ENCODE measurements at regions not wholly inside any gene's neighbourhood (a gene's known extent, or its start where the extent isn't known, plus 50 kb on each side); places are given as distances from the start of the nearest gene placed in this dataset.
A peak's percentile ranks its signal among the peaks of the same experiment; 100 is the strongest.

GRCh38 chr6:168147205-168147738 is 68.3 kb upstream of the FRMD1 start:
- no peak for TF ChIP-seq JUND (IDR thresholded peaks at IDR 0.05; ENCODE audit: low read depth)
- in situ Hi-C loops (cut with HindIII; ENCODE audit: low pct_unique_long_range_greater_than_20kb, low sequenced_read_pairs) = no loop called here
- no peak for DNase-seq (ENCODE audit: low read depth in 1 of 2, low spot score in 1 of 2)

DNA sequence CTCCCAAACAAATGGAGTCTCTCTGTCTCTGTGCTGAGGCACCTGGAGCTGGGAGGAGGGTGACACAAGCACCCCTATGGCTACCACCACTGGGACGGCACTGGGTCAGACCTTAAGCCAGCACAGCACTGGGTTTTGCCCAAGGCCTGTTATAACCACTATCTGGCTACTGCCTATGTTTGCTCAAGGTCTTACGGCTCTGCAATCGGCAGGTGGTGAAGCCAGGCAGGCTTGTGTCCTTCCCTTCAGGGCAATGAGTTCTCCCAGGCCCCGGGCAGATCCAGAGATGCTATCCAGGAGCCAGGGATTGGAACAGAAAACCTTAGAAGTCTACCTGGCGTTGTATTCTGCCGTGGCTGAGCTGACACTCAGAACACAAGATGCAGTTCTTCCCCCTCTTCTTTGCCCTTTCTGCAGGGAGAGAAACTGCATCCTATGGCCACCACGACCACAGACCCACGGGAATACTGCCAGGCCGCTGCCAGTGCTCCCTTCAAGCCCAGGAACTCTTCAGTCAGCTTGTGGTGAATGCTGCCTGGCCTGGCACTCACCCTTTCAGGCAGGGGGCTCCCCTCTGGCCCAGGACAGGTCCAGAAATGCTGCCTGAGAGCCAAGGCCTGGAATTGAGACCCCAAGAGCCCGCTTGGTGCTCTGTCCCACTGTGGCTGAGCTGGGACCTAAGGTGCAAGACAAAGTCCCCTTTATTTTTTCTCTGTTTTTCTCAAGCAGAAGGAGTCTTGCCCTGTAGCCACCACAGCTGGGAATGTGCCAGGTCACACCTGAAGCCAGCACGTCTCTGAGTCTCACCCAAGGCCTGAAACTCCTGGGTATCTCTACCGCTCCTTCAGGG is 67.0 kb upstream of the FRMD1 start:
- DNase-seq (ENCODE audit: low read depth in 1 of 2, low spot score in 1 of 2) = no peak
- in situ Hi-C loops (cut with HindIII; ENCODE audit: low pct_unique_long_range_greater_than_20kb, low sequenced_read_pairs) = no loop called here
- no peak for TF ChIP-seq JUND (IDR thresholded peaks at IDR 0.05; ENCODE audit: low read depth)

DNA sequence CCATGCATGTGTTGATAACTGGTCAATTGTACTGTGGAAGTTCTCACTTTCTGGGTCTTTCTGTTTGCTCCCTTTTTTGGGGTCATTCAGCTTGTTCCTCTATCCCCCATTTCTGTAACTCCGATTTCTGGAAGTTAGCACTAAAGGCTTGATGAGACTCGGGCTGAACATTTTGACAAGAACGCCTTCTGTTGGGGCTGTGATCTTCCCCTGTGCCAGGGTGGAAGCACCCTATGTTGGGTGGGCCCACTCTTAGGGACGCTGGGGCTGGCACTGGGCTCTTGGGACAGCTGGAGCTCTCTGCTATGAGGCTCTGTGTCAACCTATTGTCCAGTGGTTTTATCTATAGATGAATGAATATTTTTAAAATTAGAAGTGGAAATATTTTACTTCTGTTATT is 60.1 kb upstream of the FRMD1 start:
- no peak for DNase-seq (ENCODE audit: low read depth in 1 of 2, low spot score in 1 of 2)
- TF ChIP-seq JUND (IDR thresholded peaks at IDR 0.05; ENCODE audit: low read depth) = no peak
- in situ Hi-C loops (cut with HindIII; ENCODE audit: low pct_unique_long_range_greater_than_20kb, low sequenced_read_pairs) = no loop called here

DNA sequence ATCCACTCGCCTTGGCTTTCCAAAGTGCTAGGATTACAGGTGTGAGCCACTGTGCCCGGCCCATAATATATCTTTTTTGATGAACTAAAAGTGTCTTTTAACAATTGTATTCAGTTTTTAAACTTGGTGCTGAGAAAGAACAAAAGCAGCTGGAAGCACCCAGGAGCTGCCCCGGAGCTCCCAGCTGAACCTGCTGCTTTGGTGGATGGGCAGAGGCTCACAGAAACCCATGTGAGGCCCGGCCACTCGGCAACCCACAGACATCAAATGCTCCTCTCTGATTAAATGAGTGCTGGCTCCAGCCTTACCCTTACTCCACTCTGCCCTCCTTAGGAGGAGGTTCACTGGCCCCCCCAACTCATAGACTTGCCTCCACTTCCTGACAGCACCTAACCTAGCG is 59.4 kb upstream of the FRMD1 start:
- TF ChIP-seq JUND (IDR thresholded peaks at IDR 0.05; ENCODE audit: low read depth) = no peak

GRCh38 chr6:168137024-168137423 is 58.0 kb upstream of the FRMD1 start:
- in situ Hi-C loops (cut with HindIII; ENCODE audit: low pct_unique_long_range_greater_than_20kb, low sequenced_read_pairs) = no loop called here
- DNase-seq (ENCODE audit: low read depth in 1 of 2, low spot score in 1 of 2) = no peak
- no peak for TF ChIP-seq JUND (IDR thresholded peaks at IDR 0.05; ENCODE audit: low read depth)

More for the DNA sequence above, 59.4 kb upstream of the FRMD1 start:
- no peak for DNase-seq (ENCODE audit: low read depth in 1 of 2, low spot score in 1 of 2)
- in situ Hi-C loops (cut with HindIII; ENCODE audit: low pct_unique_long_range_greater_than_20kb, low sequenced_read_pairs) = no loop called here

- DNase-seq (ENCODE audit: low read depth in 1 of 2, low spot score in 1 of 2) = no peak
- in situ Hi-C loops (cut with HindIII; ENCODE audit: low pct_unique_long_range_greater_than_20kb, low sequenced_read_pairs) = no loop called here
- no peak for TF ChIP-seq JUND (IDR thresholded peaks at IDR 0.05; ENCODE audit: low read depth)
Measured at GRCh38 chr6:168136622-168137021, 57.6 kb upstream of the FRMD1 start.

DNA sequence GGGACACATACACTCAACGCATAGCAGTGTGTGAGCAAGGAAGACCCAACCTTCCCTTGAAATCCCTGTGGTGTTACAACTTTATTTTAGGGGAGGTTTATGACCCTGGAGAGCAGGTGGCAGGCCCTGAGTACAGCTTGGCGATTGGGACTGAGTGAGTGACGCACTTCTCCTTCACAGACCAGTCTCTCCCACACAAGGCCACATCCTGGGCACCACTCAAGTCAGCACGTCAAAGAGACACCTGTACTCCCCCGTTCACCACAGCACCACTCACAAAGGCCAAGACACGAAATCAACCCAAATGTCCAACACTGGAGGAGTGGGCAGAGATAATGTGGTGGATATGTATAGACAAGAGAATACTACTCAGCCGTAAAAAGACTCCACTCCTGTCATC is 57.0 kb upstream of the FRMD1 start:
- in situ Hi-C loops (cut with HindIII; ENCODE audit: low pct_unique_long_range_greater_than_20kb, low sequenced_read_pairs) = no loop called here
- TF ChIP-seq JUND (IDR thresholded peaks at IDR 0.05; ENCODE audit: low read depth) = no peak
- DNase-seq (ENCODE audit: low read depth in 1 of 2, low spot score in 1 of 2) = no peak

DNA sequence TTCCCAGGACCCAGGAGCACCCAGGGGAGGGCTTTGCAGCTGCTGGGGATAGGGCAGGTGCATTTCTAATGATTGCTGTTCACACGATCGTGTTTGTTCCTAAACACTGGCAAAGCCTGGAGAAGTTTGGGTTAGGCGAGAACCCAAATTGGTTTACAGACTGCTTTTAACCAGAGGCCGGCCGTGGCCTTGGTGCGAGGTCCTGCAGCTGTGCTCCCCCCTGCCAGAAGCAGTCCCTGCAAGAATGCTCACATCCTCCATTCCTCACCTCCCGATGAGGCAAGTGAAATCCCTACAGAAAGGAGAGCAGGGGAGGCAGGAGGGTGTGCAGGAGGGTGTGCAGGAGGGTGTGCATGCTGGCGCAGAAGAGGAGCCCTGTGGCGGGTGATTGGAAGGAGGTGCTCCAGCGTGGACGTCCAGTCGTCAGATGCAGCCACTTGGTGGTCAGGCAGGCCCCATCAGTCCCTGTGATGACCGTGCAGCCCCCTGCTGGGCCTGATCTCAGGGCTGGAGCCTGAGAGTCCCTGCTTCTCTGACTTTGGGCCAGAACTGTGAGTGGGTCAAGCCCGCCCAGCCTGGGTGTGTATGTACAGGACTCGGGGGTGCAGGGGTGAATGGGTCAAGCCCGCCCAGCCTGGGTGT is 55.7 kb upstream of the FRMD1 start:
- no peak for TF ChIP-seq JUND (IDR thresholded peaks at IDR 0.05; ENCODE audit: low read depth)
- DNase-seq (ENCODE audit: low read depth in 1 of 2, low spot score in 1 of 2) = no peak
- in situ Hi-C loops (cut with HindIII; ENCODE audit: low pct_unique_long_range_greater_than_20kb, low sequenced_read_pairs) = no loop called here

DNA sequence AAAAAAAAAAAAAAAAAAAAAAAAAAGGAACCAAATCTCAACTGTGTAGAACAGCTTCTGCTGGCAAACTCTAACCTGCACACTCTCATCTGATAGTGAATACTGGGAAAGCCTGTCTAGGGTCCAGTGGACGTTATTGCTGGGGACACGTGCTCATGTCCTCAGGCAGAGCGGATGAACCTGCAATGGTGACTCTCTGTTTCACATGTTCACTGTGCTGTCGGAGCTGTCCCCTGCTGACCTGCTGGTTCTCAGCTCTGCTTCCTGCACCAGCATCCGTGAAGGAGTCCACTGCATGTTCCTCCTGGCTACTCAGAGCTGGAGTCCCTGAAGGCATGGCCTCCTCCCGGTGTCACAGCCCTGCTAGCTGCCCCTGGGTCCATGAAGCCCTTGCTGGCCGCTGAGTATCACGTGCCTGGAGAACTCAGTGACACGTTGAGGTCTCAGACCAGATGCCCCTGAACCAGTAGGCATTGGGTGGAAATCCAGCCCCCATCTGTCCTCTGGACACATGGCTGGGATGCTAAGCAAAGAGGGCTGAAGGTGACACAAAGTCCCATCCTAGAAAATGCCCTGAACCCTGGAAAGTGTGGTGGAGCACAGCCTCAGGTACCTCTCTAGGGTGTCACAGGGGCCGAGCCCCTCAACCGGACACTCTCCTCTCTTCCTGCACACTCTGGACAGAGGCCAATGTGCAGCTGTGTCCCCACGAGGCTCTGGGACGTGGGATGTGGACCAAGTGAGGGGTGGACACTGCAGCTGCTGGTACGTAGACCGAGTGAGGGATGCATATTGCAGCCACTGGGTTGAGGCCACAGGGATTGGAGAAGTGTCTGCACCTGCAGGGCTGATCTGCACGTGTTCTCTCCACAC is 54.9 kb upstream of the FRMD1 start:
- no peak for DNase-seq (ENCODE audit: low read depth in 1 of 2, low spot score in 1 of 2)
- no peak for TF ChIP-seq JUND (IDR thresholded peaks at IDR 0.05; ENCODE audit: low read depth)
- in situ Hi-C loops (cut with HindIII; ENCODE audit: low pct_unique_long_range_greater_than_20kb, low sequenced_read_pairs) = no loop called here

GRCh38 chr6:168133168-168133561 is 54.2 kb upstream of the FRMD1 start:
- DNase-seq (ENCODE audit: low read depth in 1 of 2, low spot score in 1 of 2) = no peak
- no peak for TF ChIP-seq JUND (IDR thresholded peaks at IDR 0.05; ENCODE audit: low read depth)
- in situ Hi-C loops (cut with HindIII; ENCODE audit: low pct_unique_long_range_greater_than_20kb, low sequenced_read_pairs) = no loop called here

GRCh38 chr6:168132531-168133167 is 53.6 kb upstream of the FRMD1 start:
- in situ Hi-C loops (cut with HindIII; ENCODE audit: low pct_unique_long_range_greater_than_20kb, low sequenced_read_pairs) = no loop called here
- peak; percentile 57 to 73 for DNase-seq (ENCODE audit: low read depth in 1 of 2, low spot score in 1 of 2)
- no peak for TF ChIP-seq JUND (IDR thresholded peaks at IDR 0.05; ENCODE audit: low read depth)
